T-helper 1 cell treated with Interleukin-12 subunit alpha and Interleukin-12 subunit beta and Interleukin-4 antibody, amounts not matched to agents 30 μg/mL and 1 μg/mL, for 36 hours (primary cell): ENCODE measurements at regions not wholly inside any gene's neighbourhood (a gene's known extent, or its start where the extent isn't known, plus 50 kb on each side); places are given as distances from the start of the nearest gene placed in this dataset.

Experiments
- H3K27ac Mint-ChIP-seq: one replicate; pipeline ENCODE4 v1.8.0; 2021; ENCODE audit warnings: mild to moderate bottlenecking, mixed read lengths
- H3K27me3 Mint-ChIP-seq: one replicate; pipeline ENCODE4 v1.8.0; 2021; ENCODE audit warnings: low read depth, mixed read lengths
- H3K36me3 Mint-ChIP-seq: one replicate; pipeline ENCODE4 v1.8.0; 2021; ENCODE audit warnings: low read depth, mixed read lengths
- H3K4me1 Mint-ChIP-seq: one replicate; pipeline ENCODE4 v1.8.0; 2021; ENCODE audit warnings: low read depth, mixed read lengths
- H3K4me3 Mint-ChIP-seq: one replicate; pipeline ENCODE4 v1.8.0; 2021; ENCODE audit warnings: mild to moderate bottlenecking, moderate library complexity, mixed read lengths
- H3K9me3 Mint-ChIP-seq: one replicate; pipeline ENCODE4 v1.8.0; 2021; ENCODE audit warnings: mixed read lengths

GRCh38 chr9:105854783-105855724 is 160.7 kb downstream of the TMEM38B start:
- Mint-ChIP-seq H3K36me3 (no peaks in the 10 kb centered on the region), H3K4me3 (no peak overlapping the region), H3K27me3 (peaks cover 17% of the 10 kb centered on the region), H3K9me3 (peaks cover 9% of the 10 kb centered on the region), H3K4me1 (peaks cover 18% of the 10 kb centered on the region), H3K27ac (no peak overlapping the region)

GRCh38 chr9:105855987-105856386 is 161.6 kb downstream of the TMEM38B start:
- peaks cover 9% of the 10 kb centered on the region for H3K9me3 Mint-ChIP-seq
- H3K27ac Mint-ChIP-seq: no peak overlapping the region
- no peak overlapping the region for H3K4me3 Mint-ChIP-seq
- H3K36me3 Mint-ChIP-seq: no peaks in the 10 kb centered on the region
- peaks cover 18% of the 10 kb centered on the region for H3K4me1 Mint-ChIP-seq
- peaks cover 22% of the 10 kb centered on the region for H3K27me3 Mint-ChIP-seq

GRCh38 chr9:105858006-105858690 is 163.8 kb downstream of the TMEM38B start:
- Mint-ChIP-seq H3K9me3 (peaks cover 9% of the 10 kb centered on the region), H3K27me3 (peaks cover 22% of the 10 kb centered on the region), H3K4me3 (no peak overlapping the region), H3K4me1 (peaks cover 18% of the 10 kb centered on the region), H3K36me3 (no peaks in the 10 kb centered on the region), H3K27ac (peak overlapping the region; percentile 34)

GRCh38 chr9:105858877-105859276 is 164.5 kb downstream of the TMEM38B start:
- no peaks in the 10 kb centered on the region for H3K36me3 Mint-ChIP-seq
- peaks cover 9% of the 10 kb centered on the region for H3K9me3 Mint-ChIP-seq
- peaks cover 17% of the 10 kb centered on the region for H3K27me3 Mint-ChIP-seq
- H3K4me1 Mint-ChIP-seq: peaks cover 18% of the 10 kb centered on the region
- H3K4me3 Mint-ChIP-seq: peak overlapping the region; percentile 53
- peak overlapping the region; percentile 92 for H3K27ac Mint-ChIP-seq

GRCh38 chr9:105859428-105860091 is 165.2 kb downstream of the TMEM38B start:
- H3K9me3 Mint-ChIP-seq: peaks cover 9% of the 10 kb centered on the region
- H3K27ac Mint-ChIP-seq: peak overlapping the region; percentile 92
- H3K36me3 Mint-ChIP-seq: no peaks in the 10 kb centered on the region
- H3K4me1 Mint-ChIP-seq: peaks cover 18% of the 10 kb centered on the region
- peak overlapping the region; percentile 53 for H3K4me3 Mint-ChIP-seq
- H3K27me3 Mint-ChIP-seq: peaks cover 14% of the 10 kb centered on the region

GRCh38 chr9:105860516-105860915 is 166.2 kb downstream of the TMEM38B start:
- H3K36me3 Mint-ChIP-seq: no peaks in the 10 kb centered on the region
- peaks cover 18% of the 10 kb centered on the region for H3K4me1 Mint-ChIP-seq
- H3K27ac Mint-ChIP-seq: no peak overlapping the region
- H3K27me3 Mint-ChIP-seq: peaks cover 14% of the 10 kb centered on the region
- H3K4me3 Mint-ChIP-seq: no peak overlapping the region
- peaks cover 9% of the 10 kb centered on the region for H3K9me3 Mint-ChIP-seq

- H3K36me3 Mint-ChIP-seq: no peaks in the 10 kb centered on the region
- no peak overlapping the region for H3K27ac Mint-ChIP-seq
- H3K9me3 Mint-ChIP-seq: peaks cover 9% of the 10 kb centered on the region
- H3K27me3 Mint-ChIP-seq: peaks cover 22% of the 10 kb centered on the region
- peaks cover 18% of the 10 kb centered on the region for H3K4me1 Mint-ChIP-seq
- H3K4me3 Mint-ChIP-seq: no peak overlapping the region
Observed at GRCh38 chr9:105861972-105862371, 167.6 kb downstream of the TMEM38B start.

GRCh38 chr9:105864248-105864898 is 170.0 kb downstream of the TMEM38B start:
- Mint-ChIP-seq H3K27ac (no peak overlapping the region), H3K27me3 (peaks cover 24% of the 10 kb centered on the region), H3K4me3 (no peak overlapping the region), H3K36me3 (no peaks in the 10 kb centered on the region), H3K4me1 (peaks cover 5% of the 10 kb centered on the region), H3K9me3 (peaks cover 4% of the 10 kb centered on the region)

GRCh38 chr9:105865285-105865684 is 170.9 kb downstream of the TMEM38B start:
- Mint-ChIP-seq H3K4me3 (no peak overlapping the region), H3K36me3 (no peaks in the 10 kb centered on the region), H3K4me1 (no peaks in the 10 kb centered on the region), H3K27me3 (peaks cover 22% of the 10 kb centered on the region), H3K27ac (no peak overlapping the region), H3K9me3 (no peaks in the 10 kb centered on the region)

GRCh38 chr9:105871540-105871939 is 177.2 kb downstream of the TMEM38B start:
- Mint-ChIP-seq H3K36me3 (no peaks in the 10 kb centered on the region), H3K9me3 (no peaks in the 10 kb centered on the region), H3K27ac (no peak overlapping the region), H3K27me3 (peaks cover 22% of the 10 kb centered on the region), H3K4me1 (no peaks in the 10 kb centered on the region), H3K4me3 (no peak overlapping the region)

GRCh38 chr9:105873801-105874200 is 179.5 kb downstream of the TMEM38B start:
- no peaks in the 10 kb centered on the region for H3K36me3 Mint-ChIP-seq
- H3K9me3 Mint-ChIP-seq: no peaks in the 10 kb centered on the region
- peaks cover 28% of the 10 kb centered on the region for H3K27me3 Mint-ChIP-seq
- no peak overlapping the region for H3K4me3 Mint-ChIP-seq
- H3K4me1 Mint-ChIP-seq: no peaks in the 10 kb centered on the region
- H3K27ac Mint-ChIP-seq: no peak overlapping the region

GRCh38 chr9:105877721-105878120 is 183.4 kb downstream of the TMEM38B start:
- Mint-ChIP-seq H3K4me1 (peaks cover 4% of the 10 kb centered on the region), H3K27ac (no peak overlapping the region), H3K4me3 (no peak overlapping the region), H3K36me3 (no peaks in the 10 kb centered on the region), H3K27me3 (peaks cover 38% of the 10 kb centered on the region), H3K9me3 (no peaks in the 10 kb centered on the region)

GRCh38 chr9:105879181-105879580 is 184.8 kb downstream of the TMEM38B start:
- no peak overlapping the region for H3K4me3 Mint-ChIP-seq
- H3K9me3 Mint-ChIP-seq: no peaks in the 10 kb centered on the region
- peaks cover 14% of the 10 kb centered on the region for H3K4me1 Mint-ChIP-seq
- H3K27ac Mint-ChIP-seq: no peak overlapping the region
- peaks cover 33% of the 10 kb centered on the region for H3K27me3 Mint-ChIP-seq
- H3K36me3 Mint-ChIP-seq: peaks cover 1% of the 10 kb centered on the region

- Mint-ChIP-seq H3K4me1 (peaks cover 20% of the 10 kb centered on the region), H3K27me3 (peaks cover 33% of the 10 kb centered on the region), H3K27ac (no peak overlapping the region), H3K9me3 (no peaks in the 10 kb centered on the region), H3K36me3 (peaks cover 1% of the 10 kb centered on the region), H3K4me3 (no peak overlapping the region)
Observed at GRCh38 chr9:105880517-105880916, 186.2 kb downstream of the TMEM38B start.
